ENCODE measurements at regions not wholly inside any gene's neighbourhood (a gene's known extent, or its start where the extent isn't known, plus 50 kb on each side); places are given as distances from the start of the nearest gene placed in this dataset.
"Not testable (repeated sequence)": the region's sequence is repeated elsewhere in the genome, so short reads cannot be mapped to it uniquely, and the experiment has no call there.

- intact Hi-C loops (cut with micrococcal nuclease), result no loop called here
Observed at GRCh38 chr11:69884751-69885150, 65.5 kb upstream of the FGF3 start.

GRCh38 chr11:69887330-69887729, 68.1 kb upstream of the FGF3 start:
- intact Hi-C loops (cut with micrococcal nuclease), result no loop called here

- intact Hi-C loops (cut with micrococcal nuclease), result loop anchor here (1.0 kb wide), 2 partner anchors 183 to 202 kb away; no protein-coding TSS in a partner anchor
Observed at GRCh38 chr11:69887841-69888427, 68.7 kb upstream of the FGF3 start.

- intact Hi-C loops (cut with micrococcal nuclease), result loop anchor here (1.0 kb wide), 2 partner anchors 183 to 202 kb away; no protein-coding TSS in a partner anchor
Observed at GRCh38 chr11:69888483-69889181, 69.4 kb upstream of the FGF3 start.

- intact Hi-C loops (cut with micrococcal nuclease), result no loop called here
Observed at GRCh38 chr11:69889400-69890318, 70.4 kb upstream of the FGF3 start.

- intact Hi-C loops (cut with micrococcal nuclease), result no loop called here
Observed at GRCh38 chr11:69890476-69890875, 71.3 kb upstream of the FGF3 start.

GRCh38 chr11:69891421-69892236, 72.4 kb upstream of the FGF3 start:
- intact Hi-C loops (cut with micrococcal nuclease), result no loop called here

GRCh38 chr11:69892237-69892985, 73.2 kb upstream of the FGF3 start:
- intact Hi-C loops (cut with micrococcal nuclease), result no loop called here

GRCh38 chr11:69892986-69893555, 73.9 kb upstream of the FGF3 start:
- intact Hi-C loops (cut with micrococcal nuclease), result no loop called here

- intact Hi-C loops (cut with micrococcal nuclease), result no loop called here
Observed at GRCh38 chr11:69893631-69894030, 74.4 kb upstream of the FGF3 start.

GRCh38 chr11:69894181-69894611, 75.0 kb upstream of the FGF3 start:
- intact Hi-C loops (cut with micrococcal nuclease), result no loop called here

- intact Hi-C loops (cut with micrococcal nuclease), result no loop called here
Observed at GRCh38 chr11:69894648-69895047, 75.4 kb upstream of the FGF3 start.

GRCh38 chr11:69896250-69896649, 77.0 kb upstream of the FGF3 start:
- intact Hi-C loops (cut with micrococcal nuclease), result no loop called here

GRCh38 chr11:69898123-69898522, 78.9 kb upstream of the FGF3 start:
- intact Hi-C loops (cut with micrococcal nuclease), result no loop called here

- intact Hi-C loops (cut with micrococcal nuclease), result no loop called here
Observed at GRCh38 chr11:69899957-69900821, 81.0 kb upstream of the FGF3 start.

- intact Hi-C loops (cut with micrococcal nuclease), result not testable (repeated sequence)
Observed at GRCh38 chr11:69900822-69901302, 81.6 kb upstream of the FGF3 start.

GRCh38 chr11:69902337-69902736, 83.1 kb upstream of the FGF3 start:
- intact Hi-C loops (cut with micrococcal nuclease), result no loop called here

- intact Hi-C loops (cut with micrococcal nuclease), result no loop called here
Observed at GRCh38 chr11:69903211-69903610, 84.0 kb upstream of the FGF3 start.
